KMS-11 (cell line): ENCODE measurements at regions not wholly inside any gene's neighbourhood (a gene's known extent, or its start where the extent isn't known, plus 50 kb on each side); places are given as distances from the start of the nearest gene placed in this dataset.

ENCODE experiments used
- H2AFZ ChIP-seq: fragments of 200-600 bp; sonication (generic); 2 replicates; pipeline ENCODE4 v1.6.1; 2016; ENCODE audit warnings: antibody characterized with exemption, mixed run types, low read depth
- H3K27ac ChIP-seq: fragments of 200-600 bp; sonication (generic); 2 replicates; pipeline ENCODE4 v1.6.1; 2016; ENCODE audit warnings: mild to moderate bottlenecking, mixed run types
- H3K27me3 ChIP-seq: fragments of 200-600 bp; sonication (generic); 2 replicates; pipeline ENCODE4 v1.6.1; 2017; ENCODE audit warnings: mild to moderate bottlenecking, low read depth, mixed run types, moderate library complexity; ENCODE audit not compliant: insufficient read depth
- H3K36me3 ChIP-seq: fragments of 200-600 bp; sonication (generic); 2 replicates; pipeline ENCODE4 v1.6.1; 2017; ENCODE audit warnings: mild to moderate bottlenecking, mixed run types; ENCODE audit not compliant: insufficient read depth
- H3K4me1 ChIP-seq: fragments of 200-600 bp; sonication (generic); 2 replicates; pipeline ENCODE4 v1.6.1; 2016; ENCODE audit warnings: mild to moderate bottlenecking, low read depth, mixed run types; ENCODE audit not compliant: poor library complexity, severe bottlenecking
- H3K4me2 ChIP-seq: fragments of 200-600 bp; sonication (generic); 2 replicates; pipeline ENCODE4 v1.7.0; 2016; ENCODE audit warnings: mild to moderate bottlenecking, mixed run types
- H3K4me3 ChIP-seq: fragments of 200-600 bp; sonication (generic); IDR thresholded peaks from 2 replicates; pipeline ENCODE4 v1.6.1; 2017; ENCODE audit warnings: low read depth, low read length, mixed read lengths; ENCODE audit not compliant: insufficient read depth
- H3K79me2 ChIP-seq: fragments of 200-600 bp; sonication (generic); 2 replicates; pipeline ENCODE4 v1.6.1; 2016; ENCODE audit warnings: low read depth, mixed run types; ENCODE audit not compliant: insufficient read depth
- H3K9ac ChIP-seq: fragments of 200-600 bp; sonication (generic); 2 replicates; pipeline ENCODE4 v1.6.1; 2016; ENCODE audit warnings: mild to moderate bottlenecking, mixed run types
- H4K20me1 ChIP-seq: fragments of 200-600 bp; sonication (generic); 2 replicates; pipeline ENCODE4 v1.6.1; 2016; ENCODE audit warnings: mild to moderate bottlenecking, mixed run types; ENCODE audit not compliant: insufficient read depth
- CTCF ChIP-seq: fragments of 200-600 bp; sonication (generic); conservative IDR thresholded peaks from 2 replicates; pipeline ENCODE4 v1.6.1; 2017; ENCODE audit warnings: low read depth, mild to moderate bottlenecking, antibody characterized with exemption, low read length, moderate library complexity, mixed read lengths

DNA sequence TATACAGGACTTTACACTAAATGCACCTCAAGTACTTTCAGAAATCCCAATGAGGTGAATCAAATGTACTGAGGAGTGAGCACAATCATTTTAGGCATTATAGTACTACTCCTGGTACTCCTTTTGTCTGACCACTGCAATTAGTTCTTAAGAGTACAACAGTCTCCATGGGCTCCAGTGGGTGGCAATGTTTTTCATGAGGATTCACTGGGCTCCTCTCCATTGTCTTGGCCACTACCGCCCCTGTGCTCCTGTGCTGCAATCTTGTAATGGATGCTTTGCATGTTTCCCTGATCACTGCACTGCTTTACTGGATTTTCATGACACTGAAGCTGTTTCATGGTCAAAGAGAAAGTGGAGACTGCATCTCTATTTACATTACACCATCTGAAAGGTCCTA is 268.5 kb upstream of the ZSWIM2 start:
- Histone ChIP-seq H3K4me2 (no peak overlapping the region), H3K4me3 (no peak overlapping the region), H3K79me2 (no peaks in the 10 kb centered on the region), H2AFZ (no peak overlapping the region), H3K27me3 (no peaks in the 10 kb centered on the region), H3K4me1 (no peaks in the 10 kb centered on the region), H4K20me1 (no peaks in the 10 kb centered on the region), H3K27ac (no peak overlapping the region), H3K36me3 (no peaks in the 10 kb centered on the region), H3K9ac (no peak overlapping the region)
- TF ChIP-seq CTCF: no peak

DNA sequence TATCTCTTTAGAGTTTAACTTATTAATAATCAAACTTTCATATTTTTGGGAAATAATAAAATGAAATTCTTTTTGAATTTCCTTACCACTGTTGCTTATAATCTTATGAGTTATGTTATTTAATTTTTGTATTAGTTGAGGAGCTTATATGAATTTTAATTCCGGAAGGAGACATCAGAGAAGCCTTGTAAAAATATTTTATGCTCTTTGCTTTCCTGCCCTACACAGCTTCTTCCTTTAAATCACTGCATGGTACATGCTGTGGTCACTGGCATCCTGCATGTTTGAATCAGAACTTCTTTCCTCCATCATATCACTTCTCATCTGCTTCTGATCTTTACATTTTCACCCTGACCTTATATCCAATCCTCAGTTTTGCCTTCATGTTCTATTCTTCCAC is 266.7 kb upstream of the ZSWIM2 start:
- Histone ChIP-seq H3K79me2 (no peaks in the 10 kb centered on the region), H3K27me3 (no peaks in the 10 kb centered on the region), H3K4me3 (no peak overlapping the region), H3K4me2 (no peak overlapping the region), H3K27ac (no peak overlapping the region), H3K36me3 (no peaks in the 10 kb centered on the region), H4K20me1 (no peaks in the 10 kb centered on the region), H3K4me1 (no peaks in the 10 kb centered on the region), H3K9ac (no peak overlapping the region), H2AFZ (no peak overlapping the region)
- TF ChIP-seq CTCF: no peak

DNA sequence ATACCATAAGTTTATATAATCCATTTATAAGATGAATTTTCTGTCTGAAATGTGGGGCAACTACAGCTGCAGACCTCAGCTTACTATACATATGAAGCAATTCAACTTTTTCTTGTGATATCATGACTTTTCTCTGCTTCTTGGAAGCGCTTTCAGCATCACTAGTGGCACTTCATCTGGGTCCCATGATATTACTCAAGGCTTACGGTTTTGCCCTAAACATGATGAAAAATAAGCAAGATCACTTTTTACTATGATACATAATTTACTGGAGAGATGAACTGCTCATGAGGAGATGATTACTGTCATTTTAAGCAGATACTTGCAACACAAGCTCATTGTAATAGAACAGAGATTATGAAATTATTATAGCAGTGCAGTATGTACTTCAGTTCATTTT is 258.0 kb upstream of the ZSWIM2 start:
- Histone ChIP-seq H3K4me1 (no peaks in the 10 kb centered on the region), H3K27ac (no peak overlapping the region)

GRCh38 chr2:187105218-187105617 is 256.2 kb upstream of the ZSWIM2 start:
- H3K79me2 ChIP-seq: no peaks in the 10 kb centered on the region
- H2AFZ ChIP-seq: no peak overlapping the region
- H3K27ac ChIP-seq: no peak overlapping the region
- no peaks in the 10 kb centered on the region for H3K27me3 ChIP-seq
- no peak overlapping the region for H3K4me2 ChIP-seq
- H4K20me1 ChIP-seq: no peaks in the 10 kb centered on the region
- H3K9ac ChIP-seq: no peak overlapping the region
- no peaks in the 10 kb centered on the region for H3K36me3 ChIP-seq
- TF ChIP-seq CTCF: no peak
- no peak overlapping the region for H3K4me3 ChIP-seq
- H3K4me1 ChIP-seq: no peaks in the 10 kb centered on the region

More for the DNA sequence above, 258.0 kb upstream of the ZSWIM2 start:
- no peak overlapping the region for H3K4me2 ChIP-seq
- no peak for TF ChIP-seq CTCF
- H2AFZ ChIP-seq: no peak overlapping the region
- H3K27me3 ChIP-seq: no peaks in the 10 kb centered on the region
- H3K4me3 ChIP-seq: no peak overlapping the region
- no peaks in the 10 kb centered on the region for H3K36me3 ChIP-seq
- no peak overlapping the region for H3K9ac ChIP-seq
- no peaks in the 10 kb centered on the region for H3K79me2 ChIP-seq
- H4K20me1 ChIP-seq: no peaks in the 10 kb centered on the region

DNA sequence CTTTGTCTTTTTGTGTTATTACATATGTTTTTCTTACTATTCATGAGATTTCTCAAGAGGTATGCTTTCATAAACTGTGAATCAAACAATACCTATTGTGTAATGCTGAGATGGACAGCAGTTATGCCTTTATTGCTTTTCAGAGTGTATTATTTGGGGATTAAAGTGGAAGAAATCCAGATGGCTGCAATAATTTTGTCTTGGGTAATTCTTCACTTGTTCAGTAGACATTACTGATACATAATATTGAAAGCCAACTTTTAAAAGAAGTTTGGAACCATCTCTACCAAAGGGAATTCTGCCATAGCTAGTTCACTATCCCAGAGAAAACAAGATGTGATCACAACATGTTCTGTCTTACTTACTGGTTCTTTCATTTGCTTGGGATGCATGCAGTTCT is 253.4 kb upstream of the ZSWIM2 start:
- Histone ChIP-seq H3K27me3 (no peaks in the 10 kb centered on the region), H3K4me3 (no peak overlapping the region), H3K4me1 (no peaks in the 10 kb centered on the region), H3K36me3 (no peaks in the 10 kb centered on the region), H2AFZ (no peak overlapping the region), H4K20me1 (no peaks in the 10 kb centered on the region), H3K79me2 (no peaks in the 10 kb centered on the region), H3K4me2 (no peak overlapping the region), H3K27ac (no peak overlapping the region), H3K9ac (no peak overlapping the region)
- TF ChIP-seq CTCF: no peak
